CD4-positive, alpha-beta T cell treated with Interleukin-6 for 4 hours (primary cell): ENCODE measurements at regions not wholly inside any gene's neighbourhood (a gene's known extent, or its start where the extent isn't known, plus 50 kb on each side); places are given as distances from the start of the nearest gene placed in this dataset.
"Not testable (repeated sequence)": the region's sequence is repeated elsewhere in the genome, so short reads cannot be mapped to it uniquely, and the experiment has no call there.

Experiments
- DNase-seq: peaks from one replicate; pipeline ENCODE4 v3.0.0-alpha.2; 2020; ENCODE audit warnings: mixed read lengths

DNA sequence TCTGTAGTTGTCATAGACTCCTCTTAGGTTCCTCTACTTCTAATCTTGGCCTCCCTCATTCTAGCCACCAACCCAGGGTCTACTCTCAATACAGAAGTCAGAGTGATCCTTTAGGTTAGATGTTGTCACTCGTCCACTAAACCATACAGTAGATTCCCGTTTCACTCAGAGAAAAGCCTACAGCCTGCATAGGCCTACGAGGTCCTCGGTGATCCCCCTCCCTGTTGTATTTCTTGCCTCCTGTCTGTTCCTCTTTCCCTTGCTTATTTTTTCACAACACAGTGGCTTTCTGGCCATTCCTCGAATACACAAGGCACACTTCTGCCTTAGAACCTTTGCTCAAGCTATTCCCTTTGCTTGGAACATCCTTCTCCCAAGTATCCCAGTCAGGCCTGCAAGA lies 183.0 kb upstream of the PRSS1 start:
- DNase-seq, result no peak

DNA sequence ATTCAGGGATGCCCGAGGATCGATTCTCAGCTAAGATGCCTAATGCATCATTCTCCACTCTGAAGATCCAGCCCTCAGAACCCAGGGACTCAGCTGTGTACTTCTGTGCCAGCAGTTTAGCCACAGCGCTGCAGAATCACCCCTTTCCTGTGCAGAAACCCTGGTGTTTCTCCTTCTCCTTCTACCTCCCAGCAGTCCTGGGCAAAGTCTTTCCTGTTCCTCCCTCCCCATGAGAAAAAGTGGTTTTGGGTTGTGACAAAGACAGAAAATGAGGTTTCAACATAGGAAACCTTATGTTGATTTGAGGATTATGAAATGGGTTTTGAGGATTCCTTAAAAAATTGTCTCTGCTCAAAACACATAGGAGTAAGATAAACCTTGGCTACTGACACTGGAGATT lies 185.1 kb upstream of the PRSS1 start:
- not testable (repeated sequence) for DNase-seq

GRCh38 chr7:142563470-142563869 lies 185.8 kb upstream of the PRSS1 start:
- no peak for DNase-seq

GRCh38 chr7:142562688-142563087 lies 186.6 kb upstream of the PRSS1 start:
- no peak for DNase-seq

DNA sequence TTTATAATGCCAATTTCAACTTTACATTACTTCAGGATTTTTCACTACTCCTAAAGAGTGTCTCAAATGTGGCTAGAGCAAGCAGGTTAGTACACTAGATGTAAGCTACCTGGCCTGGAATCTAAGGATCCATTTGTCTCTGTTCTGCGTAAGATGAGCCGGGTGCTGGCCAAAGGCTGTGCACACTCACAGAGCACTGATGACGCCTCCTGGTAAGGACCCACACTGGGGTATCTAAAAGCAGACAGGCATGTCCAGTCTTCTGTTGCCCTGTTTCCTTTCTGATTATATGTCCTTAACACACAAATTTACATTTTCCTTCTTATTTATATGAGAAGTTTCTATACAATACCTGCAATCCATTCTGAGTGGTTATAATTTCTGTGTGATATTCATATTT lies 187.9 kb upstream of the PRSS1 start:
- not testable (repeated sequence) for DNase-seq

- not testable (repeated sequence) for DNase-seq
Observed at GRCh38 chr7:142560770-142561169, 188.5 kb upstream of the PRSS1 start.

DNA sequence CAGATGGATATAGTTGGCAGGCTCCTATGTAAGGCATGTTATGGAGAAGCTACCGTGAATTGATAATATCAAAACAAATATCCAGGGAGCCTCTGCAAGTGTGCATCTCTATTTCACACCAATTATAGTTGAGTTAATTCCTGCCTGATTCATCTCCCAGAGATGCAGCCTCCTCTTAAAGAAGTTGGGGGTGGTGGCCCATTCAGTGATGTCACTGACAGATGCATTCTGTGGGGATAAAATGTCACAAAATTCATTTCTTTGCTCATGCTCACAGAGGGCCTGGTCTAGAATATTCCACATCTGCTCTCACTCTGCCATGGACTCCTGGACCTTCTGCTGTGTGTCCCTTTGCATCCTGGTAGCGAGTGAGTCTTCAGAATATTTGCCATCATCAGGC lies 189.1 kb upstream of the PRSS1 start:
- no peak for DNase-seq

- peak; percentile 64 for DNase-seq
Observed at GRCh38 chr7:142557971-142558582, 191.2 kb upstream of the PRSS1 start.

DNA sequence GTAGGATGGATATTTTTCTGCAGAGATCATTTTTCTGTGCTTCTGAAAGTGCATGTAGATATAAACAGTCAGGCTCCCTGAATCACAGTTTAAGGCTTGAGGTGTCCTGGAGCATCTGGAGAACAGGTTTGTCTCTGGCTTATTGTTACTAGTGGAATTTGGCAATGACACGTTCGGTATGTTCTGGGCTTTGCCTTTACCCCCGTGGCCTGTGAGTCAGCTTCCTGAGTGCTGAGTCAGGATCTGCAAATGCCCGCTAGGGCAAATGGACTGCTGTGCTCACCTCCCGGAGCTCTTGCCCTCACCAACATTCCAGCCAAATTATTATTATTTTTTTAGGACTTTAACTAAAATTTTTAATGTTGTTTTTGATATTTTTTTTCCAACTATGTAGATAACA lies 192.5 kb upstream of the PRSS1 start:
- DNase-seq, result peak; percentile 35

- DNase-seq, result no peak
Observed at GRCh38 chr7:142554560-142555532, 194.4 kb upstream of the PRSS1 start.

DNA sequence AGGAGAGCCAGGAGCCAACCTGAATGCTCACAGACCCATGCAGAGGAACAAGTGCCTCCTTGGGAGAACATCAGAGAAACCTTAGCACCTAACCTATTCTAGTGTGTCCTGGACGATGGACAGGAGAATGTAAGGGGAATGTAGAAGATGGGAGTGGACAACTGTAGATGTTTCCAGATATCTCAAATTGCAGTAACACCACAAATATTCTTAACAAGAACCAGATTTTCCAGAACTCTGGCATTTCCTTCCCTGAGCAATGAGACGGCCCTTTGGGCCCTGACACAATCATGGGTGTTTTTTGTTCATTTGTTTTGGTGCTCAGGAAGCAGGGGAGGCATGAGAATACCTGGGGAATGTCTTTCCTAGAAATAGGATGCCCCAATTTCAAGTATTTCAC lies 196.1 kb upstream of the PRSS1 start:
- no peak for DNase-seq

GRCh38 chr7:142548978-142549377 lies 200.3 kb upstream of the PRSS1 start:
- no peak for DNase-seq

- no peak for DNase-seq
Observed at GRCh38 chr7:142546452-142546851, 202.8 kb upstream of the PRSS1 start.

- no peak for DNase-seq
Observed at GRCh38 chr7:142542942-142543341, 206.3 kb upstream of the PRSS1 start.

DNA sequence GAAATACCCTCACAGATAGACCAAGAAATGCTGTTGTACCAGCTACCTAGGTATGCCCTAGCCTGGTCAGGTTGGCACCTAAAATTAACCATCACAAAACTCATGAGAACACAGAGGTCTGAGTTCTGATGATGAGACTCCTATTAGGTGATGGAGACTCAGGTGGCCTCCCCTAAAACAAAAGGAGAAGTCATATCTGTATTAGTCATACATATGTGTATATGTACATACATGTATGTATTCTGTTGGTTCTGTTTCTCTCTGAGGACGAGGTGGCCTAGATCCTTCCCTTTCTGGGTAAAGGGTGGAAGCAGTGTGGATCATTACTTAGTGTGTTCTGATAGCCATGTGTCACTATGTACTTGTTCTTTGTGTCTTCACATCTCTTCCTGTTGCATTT lies 207.2 kb upstream of the PRSS1 start:
- DNase-seq, result no peak

DNA sequence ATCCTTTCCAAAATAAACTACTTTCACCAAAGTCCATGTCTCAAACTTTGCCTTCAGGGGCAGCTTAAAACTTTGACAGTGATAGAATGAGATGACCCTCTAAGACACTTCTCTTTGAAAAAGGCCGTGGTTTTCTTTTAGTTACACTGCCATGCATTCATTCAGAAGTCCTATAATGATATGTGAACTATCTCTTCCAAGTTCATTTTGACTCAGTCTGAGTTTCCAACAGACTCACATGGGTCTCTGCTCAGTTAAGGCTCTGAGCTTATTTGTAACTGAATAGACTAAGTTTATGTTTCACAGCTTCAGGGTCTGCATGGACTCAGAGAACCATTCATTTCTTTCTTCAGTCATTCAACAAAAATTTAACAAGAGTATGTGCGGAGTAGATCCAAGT lies 208.9 kb upstream of the PRSS1 start:
- DNase-seq, result no peak

DNA sequence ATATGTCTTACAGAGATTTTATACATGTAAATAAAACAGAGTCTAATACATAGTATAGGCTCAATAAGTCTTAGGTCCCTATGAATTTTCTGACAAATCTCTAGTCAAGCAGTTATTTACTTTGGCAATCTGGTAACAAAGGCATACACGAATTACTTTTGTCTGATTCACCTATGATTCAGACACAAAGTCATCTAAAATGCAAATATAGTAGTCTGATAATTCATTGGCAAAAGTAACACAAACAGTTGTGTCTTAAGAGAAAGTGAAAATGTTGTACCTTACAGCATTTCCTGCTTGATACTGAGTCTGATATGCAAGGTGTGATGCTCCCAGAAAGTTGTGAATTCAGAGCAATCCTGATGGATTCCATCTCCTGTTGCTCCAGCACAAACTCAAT lies 209.4 kb upstream of the PRSS1 start:
- no peak for DNase-seq

- DNase-seq, result no peak
Observed at GRCh38 chr7:142537760-142538159, 211.5 kb upstream of the PRSS1 start.

DNA sequence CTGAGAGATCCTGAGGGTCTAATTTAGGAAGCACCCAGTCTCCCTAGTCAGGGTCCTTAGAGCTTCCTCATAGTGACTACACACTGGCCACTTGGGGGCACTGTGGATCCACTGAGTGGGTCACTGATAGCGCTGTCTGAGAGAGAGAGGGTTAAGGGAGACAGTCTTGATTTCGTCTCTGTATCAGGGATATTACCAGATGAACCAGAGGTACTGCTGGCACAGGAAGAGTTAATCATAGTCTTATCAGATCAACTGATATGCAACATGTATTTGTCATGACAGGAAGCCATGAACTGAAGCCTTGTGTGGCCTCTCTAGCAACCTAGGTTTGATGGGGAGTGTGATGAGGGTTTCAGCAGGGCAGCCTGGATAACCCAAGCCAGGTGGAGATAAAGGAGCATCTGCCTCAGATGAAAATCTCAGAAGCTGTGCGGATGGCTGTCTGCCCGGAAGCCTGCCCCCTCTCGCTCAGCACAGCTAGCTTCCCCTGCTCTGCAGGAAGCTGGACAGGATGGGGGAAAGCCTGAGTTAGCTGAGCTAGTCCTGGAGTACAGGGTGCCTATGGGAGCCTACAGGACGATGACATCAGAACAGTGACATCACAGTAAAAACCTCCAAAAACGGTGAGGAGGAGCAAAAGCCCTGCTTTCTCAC lies 214.0 kb upstream of the PRSS1 start:
- DNase-seq, result peak; percentile 78

DNA sequence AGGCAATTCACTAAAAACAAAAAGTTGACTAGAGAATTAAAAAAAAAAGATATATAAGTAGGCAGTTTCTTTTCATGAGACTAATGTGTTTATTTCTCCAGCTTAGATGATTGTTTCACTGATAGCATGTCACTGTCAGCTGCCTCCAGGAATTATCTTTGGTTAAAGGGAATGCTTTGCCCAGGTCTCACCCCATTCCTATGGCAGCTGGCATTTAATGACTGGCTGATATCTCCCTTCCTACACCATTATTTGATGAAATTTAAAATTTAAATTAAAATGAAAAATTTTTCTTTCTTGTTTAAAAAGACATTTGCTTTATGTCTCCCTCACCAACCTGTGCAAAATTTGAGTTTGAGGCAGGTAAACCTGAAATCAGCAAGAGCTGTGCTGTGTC lies 214.5 kb upstream of the PRSS1 start:
- no peak for DNase-seq

GRCh38 chr7:142533920-142534319 lies 215.4 kb upstream of the PRSS1 start:
- DNase-seq, result no peak

- DNase-seq, result no peak
Observed at GRCh38 chr7:142529591-142529990, 219.7 kb upstream of the PRSS1 start.

DNA sequence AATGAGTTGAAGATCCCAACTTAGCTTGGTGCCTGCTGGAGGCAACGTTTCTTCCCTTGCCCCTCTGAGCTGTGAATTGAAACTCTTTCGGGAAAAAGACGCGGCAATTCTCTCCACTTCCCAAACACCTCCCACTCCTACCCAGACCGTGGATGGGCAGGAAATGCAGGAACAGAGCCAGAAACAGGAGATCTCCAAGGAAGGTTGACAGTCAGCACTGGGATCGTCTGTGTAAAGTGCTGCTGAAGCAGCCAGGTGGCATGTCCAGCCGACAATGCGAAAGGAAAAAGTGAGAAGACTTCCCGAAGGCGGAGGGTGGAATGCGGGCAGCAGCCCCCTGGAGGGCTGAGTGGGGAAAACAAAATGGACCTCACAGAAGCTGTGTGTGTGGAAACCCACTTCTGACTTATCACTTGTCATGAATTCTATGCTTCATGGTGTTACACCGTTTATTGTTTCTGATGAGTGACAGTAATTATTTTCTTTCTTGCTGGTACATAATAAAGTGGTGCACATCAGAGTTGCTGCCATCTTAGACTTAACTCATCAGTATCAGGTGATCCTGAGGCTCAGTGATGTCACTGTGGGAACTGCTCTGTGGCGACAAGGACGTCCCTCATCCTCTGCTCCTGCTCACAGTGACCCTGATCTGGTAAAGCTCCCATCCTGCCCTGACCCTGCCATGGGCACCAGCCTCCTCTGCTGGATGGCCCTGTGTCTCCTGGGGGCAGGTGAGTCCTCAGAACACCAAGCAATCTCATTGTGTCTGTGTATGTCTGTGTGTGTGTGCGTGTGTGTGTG lies 220.5 kb upstream of the PRSS1 start:
- DNase-seq, result no peak
